CD4-positive, alpha-beta T cell treated with Interleukin-12 subunit alpha and Interleukin-12 subunit beta, for 1 hour (primary cell): ENCODE measurements at regions not wholly inside any gene's neighbourhood (a gene's known extent, or its start where the extent isn't known, plus 50 kb on each side); places are given as distances from the start of the nearest gene placed in this dataset.
"Not testable (repeated sequence)": the region's sequence is repeated elsewhere in the genome, so short reads cannot be mapped to it uniquely, and the experiment has no call there.

Experiments used
- DNase-seq: peaks from one replicate; pipeline ENCODE4 v3.0.0-alpha.2; 2020

DNA sequence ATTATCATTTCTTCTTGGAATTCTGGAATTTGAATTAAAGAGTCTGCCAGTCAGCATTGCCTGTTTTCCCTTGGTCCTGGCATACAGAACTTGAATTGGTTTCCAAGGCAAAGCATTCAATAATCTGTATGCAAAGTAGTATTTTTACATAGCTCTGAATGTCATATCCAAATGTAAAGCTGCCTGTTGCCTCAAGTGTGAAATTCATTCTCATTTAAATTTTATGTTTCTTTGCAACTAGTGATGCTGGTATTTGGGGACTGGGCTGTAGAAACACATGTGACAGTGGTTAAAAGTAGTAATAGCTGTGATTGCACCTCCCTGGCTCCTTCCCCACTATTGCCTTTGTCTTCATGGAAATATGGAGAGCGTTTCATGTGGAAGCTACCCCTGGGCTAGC, 743.9 kb upstream of the GOLIM4 start:
- no peak for DNase-seq

DNA sequence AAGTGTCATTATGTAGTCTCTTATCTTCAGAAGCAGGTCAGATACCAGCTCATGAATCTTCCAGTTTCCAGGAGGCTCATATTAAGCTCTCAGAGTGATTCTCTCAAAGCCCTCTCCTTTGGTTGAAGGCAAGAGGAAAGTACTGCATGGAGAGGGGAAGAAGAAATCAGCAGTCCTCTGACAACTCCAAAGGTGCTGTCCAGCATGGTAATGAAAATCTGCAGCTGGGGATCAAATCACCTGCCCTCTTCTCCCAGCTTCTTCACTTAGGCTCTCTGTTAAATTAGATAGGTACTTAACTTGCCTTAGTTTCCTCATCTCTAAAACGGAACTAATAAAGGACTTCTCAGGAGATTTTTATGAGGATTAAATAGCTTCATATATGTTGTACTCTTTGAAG, 738.8 kb upstream of the GOLIM4 start:
- no peak for DNase-seq

DNA sequence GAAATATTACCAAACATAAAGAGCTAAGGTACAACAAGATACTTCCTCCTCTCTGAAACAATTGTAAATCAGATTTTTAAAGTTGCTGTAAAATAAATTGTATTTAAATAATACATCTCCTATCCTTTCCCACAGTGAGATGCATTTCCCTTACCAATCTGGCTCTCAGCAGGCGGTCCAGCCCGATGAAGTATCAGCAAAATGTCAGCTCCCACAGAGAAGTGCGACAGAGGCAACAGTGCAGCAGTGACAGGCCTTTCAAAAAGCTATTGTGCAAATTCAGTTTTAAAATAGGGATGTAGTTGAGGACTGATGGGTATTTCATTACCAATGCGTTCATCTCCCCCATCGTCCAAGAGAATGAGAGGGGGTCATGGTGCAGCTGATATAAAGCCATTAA, 733.2 kb upstream of the GOLIM4 start:
- no peak for DNase-seq

DNA sequence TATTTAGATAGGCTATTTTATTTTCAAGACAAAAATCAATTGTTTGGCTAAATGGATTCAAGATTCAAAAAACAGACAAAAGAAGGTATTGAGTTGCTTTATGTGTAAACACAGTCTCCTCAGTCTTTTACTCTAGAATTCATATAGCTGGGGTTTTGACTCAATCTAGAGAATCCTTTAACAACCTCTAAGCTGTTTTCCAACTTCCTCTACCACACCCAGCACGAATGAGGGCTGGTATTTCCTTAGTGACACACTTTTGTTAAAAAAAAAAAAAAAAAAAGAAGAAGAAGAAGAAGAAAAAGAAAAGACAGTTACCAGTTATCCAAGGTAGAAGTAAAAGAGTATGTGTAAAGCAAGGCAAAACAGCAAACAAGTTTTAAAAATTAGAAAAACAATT, 732.8 kb upstream of the GOLIM4 start:
- no peak for DNase-seq

DNA sequence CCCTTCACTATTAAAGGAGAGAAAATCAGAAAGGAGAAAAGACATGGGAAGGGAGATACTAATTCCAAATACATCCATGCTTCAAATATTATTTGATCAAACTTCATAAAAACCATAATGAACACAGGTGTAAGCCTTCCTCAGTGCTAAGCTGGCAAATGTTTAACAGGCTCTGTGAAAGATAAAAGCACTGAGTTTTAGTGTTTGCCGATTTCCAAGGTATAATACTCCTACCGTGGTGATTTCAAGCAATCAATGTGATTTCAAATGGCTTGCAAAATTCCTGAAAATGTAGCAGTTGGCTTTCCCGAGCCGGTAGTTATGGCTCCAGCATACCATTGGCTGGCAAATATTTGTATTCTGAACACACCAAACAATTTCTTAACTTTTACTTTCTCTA, 732.3 kb upstream of the GOLIM4 start:
- DNase-seq, result no peak

DNA sequence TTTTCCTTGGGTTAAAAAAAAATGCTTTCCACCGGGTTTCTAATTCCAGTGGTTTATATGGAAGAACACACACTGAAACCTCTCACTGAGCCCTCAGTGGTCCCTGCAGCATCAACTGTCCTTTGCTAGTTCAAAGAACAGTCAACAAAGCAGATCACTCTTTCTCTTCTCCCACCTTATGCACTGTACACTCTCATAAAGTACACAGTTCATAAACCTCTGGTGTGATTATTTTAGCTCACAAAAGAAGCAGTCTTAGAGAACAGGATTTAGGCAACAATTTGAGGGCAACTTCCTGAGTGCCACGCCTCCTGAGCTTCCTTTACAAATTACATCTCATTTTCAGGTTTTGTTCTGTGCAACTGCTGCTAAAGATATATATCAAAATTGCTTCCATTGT, 728.4 kb upstream of the GOLIM4 start:
- DNase-seq, result no peak

DNA sequence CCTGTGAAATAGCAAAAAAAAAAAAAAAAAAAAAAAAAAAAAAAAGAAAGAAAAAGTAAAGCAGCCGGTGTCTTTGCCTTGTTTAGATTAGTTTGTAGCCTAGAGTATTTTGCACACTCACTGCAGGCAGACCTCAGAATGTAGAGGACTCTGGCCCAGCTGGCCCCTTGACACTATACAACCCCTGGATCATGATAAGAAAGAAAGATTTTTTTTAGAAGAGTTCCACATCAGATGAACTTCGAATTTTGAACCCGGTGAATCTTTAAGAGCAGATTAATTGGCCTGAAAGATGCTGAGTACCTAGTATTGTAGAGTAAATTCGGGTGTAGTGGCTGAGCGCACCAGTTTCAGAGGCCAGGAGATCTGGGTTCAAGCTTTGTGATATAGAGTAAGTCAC, 727.7 kb upstream of the GOLIM4 start:
- DNase-seq, result no peak

DNA sequence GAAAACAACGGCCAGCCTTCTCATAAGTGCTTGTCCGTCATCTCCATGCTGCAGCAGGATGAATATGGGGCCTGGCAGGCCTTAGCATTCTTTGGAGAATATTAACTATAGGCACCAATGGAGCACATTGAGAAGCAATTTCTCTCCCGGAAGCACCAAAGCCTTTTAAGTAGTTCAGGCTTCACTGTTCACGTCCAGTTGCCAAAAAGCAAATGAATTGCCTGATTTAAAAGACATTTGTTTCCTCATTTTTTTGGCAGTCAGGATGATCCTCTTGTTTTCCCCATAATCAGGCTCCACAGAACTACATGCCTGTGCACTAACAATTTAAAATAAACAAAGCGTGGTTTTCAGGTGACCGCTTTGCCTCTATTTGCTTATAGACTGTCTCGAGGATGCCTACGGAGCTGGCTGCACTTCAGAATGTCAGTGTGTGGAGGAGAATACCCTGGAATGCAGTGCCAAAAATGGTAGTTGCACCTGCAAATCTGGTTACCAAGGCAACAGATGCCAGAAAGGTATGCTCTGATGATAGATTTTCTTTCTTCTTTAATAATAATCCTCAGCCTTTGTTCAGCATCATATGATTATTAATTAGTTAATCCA, 725.2 kb upstream of the GOLIM4 start:
- no peak for DNase-seq

DNA sequence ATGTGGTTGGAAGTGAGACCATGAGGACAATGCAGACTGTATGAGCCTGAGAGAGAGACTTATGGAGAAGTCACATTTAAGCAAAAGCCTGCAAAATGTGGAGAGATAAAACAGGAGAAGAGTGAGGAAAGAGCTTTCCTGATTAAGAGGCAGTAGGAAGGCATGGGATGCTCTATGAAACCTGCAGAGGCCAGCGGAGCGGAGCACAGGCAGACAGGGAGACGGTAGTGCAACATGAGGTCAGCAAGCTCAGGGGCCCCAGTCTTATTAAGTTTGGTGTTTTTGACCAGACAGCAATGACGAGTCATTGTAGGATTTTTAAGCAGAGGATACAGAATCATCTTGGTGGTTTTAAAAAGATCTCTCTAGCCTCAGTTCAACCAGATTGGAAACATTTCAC, 721.5 kb upstream of the GOLIM4 start:
- no peak for DNase-seq

DNA sequence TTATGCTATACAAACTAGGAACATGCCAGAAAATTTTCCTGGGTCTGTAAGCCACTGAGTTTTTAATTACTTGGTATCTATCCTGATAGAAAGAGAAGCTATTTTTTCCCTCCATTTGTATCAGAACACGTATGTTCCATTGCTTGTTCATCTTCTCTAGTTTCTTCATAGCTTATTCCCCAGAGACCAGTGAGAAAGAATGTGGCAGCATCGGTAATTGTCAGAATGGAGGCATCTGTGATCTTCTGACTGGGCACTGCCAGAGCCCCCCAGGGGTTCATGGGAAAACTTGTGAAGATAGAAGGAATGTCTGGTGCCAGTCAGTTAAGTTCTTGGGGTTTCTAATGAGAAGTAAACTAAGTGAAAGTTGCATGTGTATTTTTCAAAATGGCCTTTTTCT, 720.2 kb upstream of the GOLIM4 start:
- DNase-seq, result no peak

DNA sequence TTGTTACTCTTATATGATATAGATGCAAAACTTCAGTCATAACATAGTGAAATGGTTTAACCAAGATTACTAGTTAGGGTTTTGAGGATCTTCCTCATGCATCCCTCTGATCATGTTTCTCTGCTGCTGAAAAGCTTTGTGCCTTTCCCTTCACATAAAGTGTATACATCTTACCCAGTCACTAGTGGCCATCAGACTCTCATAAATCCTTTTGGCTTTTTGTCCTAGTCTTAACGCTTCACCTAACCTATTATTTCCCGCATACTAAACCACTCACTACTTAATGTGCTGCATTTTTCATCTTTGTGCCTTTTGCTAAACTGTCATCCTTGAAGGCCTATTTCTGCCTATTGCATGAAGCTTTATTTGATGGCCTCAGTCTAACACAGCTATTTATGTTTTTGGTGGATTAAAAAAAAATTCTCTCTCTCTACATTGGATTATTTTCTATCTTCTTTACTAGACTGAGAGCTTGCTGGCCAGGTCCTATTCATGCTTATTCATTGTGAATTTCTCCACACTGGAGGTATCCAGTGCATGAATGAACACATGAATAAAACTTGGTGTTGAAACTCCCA, 717.6 kb upstream of the GOLIM4 start:
- no peak for DNase-seq

DNA sequence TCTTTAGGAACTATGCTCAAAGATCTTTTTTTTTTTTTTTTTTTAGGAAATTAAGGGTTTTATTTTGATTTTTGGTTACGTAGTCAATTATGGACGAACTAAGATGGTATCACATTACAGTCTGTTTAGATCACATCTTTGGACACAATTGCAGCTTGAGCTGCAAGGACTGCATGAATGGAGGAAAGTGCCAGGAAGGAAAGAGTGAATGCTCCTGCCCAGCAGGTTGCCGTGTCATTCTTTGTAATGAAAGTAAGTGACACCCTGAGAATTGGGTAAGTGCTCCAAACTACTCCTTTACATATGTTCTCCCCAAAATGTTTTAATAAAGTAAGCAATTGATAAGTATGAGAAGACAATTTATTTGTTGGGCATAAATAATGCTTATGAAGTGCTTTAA, 716.5 kb upstream of the GOLIM4 start:
- no peak for DNase-seq

DNA sequence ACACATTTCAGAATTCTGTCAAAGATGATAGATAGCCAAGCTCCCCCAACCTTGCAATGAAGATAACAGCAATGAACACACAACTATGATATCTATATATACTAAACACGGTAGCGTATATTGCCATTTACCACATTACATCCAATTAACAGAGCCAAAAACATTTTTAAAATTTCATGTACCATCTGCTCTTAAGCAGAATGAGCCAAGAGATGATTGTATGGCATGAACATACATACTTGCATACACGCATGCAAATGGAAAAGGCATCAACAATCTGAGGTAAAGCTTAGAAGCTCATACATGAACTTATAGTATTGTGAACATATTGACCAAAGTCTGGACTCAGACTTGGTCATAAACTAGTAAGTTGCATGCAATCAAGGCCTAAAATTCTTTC, 712.9 kb upstream of the GOLIM4 start:
- no peak for DNase-seq

DNA sequence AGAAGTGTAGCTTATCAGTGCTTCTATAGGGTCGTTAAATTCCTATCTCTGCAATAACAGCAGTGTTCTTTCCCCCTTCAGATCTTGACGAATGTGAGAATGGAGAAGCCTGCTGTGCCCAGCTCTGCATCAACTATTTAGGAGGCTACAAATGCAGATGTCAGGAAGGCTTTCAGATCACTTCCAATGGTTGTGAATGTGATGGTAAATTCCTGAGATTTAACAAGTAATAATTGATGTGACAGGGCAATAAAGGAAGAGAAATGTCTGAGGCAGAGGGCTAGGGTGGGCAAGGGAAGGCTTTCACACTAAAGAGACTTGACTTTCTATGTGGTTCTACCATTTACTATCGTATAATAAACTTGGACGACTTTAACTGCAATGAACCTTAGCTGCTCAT, 711.7 kb upstream of the GOLIM4 start:
- no peak for DNase-seq

DNA sequence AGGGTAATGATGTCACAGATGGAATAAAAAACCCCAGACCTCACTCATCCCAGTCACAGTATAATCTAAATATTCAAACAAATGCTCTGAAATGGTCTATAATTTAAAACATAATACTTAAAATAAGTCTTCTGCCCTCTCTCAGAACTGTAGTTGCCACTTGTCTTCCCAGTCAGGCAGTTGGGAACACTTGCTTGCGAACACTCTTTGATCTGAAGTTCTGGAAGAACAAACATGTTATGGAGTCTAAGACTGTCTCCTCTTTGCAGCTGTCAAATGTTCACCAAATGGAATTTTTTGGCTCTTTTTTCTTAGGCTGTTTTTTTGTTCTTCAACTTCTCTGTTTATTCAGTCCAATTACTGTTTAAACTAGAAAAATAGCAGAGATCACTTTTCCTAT, 711.1 kb upstream of the GOLIM4 start:
- no peak for DNase-seq

DNA sequence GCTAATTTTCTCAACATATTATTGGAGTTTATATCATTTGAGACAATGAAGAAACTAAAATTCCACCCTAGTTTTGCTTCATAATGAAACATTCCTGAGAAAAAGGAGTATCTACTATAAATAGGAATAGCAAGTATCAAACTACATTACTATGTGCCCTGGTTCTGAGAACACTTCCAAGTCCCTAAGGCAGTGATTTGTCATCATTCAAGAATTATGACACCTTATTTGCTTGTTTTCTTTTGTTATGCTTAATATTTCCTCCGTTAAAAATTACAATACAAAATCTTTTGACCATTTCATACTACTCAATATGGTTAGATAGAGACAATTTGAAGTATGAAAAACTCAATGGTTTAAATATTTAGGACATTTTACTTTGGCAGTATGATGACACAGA, 707.8 kb upstream of the GOLIM4 start:
- DNase-seq, result no peak

DNA sequence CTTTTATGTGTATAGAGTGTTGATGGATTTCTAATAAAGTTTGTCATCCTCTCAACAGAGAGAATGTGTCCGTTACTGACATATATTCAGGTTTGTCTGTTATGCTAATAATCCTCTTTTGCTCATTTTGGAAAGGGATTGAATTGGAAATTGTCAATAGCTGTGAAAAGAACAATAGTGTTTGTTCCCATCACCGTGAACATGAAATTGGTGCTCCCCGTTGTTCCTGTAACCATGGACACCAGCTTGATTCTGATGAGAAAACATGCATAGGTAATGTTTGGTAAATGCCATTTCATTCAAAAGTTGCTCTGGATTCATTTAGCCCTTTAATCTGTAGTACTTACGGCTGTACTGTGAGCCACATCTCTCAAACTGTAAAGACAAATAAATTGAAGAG, 707.0 kb upstream of the GOLIM4 start:
- DNase-seq, result no peak

DNA sequence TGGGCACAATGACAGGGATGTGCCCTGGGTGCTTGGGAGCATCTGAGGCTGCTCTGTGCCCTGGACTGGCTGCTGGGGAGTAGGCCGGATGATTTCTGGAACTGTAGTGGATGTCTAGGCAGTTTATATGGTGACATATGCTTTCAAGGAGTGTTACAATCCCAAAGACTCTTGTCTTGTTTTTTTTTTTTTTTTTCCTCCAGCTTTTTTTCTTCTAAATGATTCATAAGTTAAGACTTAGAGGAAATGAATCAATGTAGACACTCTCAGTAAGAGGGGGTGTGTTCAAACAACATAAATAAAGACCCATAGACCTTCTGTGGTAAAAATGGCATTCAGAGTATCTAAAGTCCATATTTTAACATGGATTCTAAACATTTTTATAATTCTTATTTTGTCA, 706.1 kb upstream of the GOLIM4 start:
- no peak for DNase-seq

DNA sequence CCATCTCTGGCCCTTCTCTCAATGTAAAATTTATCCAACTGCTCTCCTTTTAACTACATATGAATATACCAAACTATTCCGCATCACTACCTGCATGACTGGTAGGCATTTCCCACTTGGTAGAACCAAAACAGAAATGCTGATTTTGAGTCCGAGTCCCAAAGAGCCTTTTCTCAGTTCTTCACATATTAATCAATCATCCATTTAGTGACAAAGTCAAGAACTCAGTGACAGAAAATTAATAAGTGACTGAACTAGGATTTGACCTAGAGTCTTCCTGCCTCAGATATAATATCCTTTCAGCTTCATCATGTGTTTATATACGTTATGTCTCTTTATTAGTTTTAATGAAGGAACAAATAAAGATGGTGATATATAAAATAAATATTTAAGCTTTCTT, 700.6 kb upstream of the GOLIM4 start:
- DNase-seq, result no peak

DNA sequence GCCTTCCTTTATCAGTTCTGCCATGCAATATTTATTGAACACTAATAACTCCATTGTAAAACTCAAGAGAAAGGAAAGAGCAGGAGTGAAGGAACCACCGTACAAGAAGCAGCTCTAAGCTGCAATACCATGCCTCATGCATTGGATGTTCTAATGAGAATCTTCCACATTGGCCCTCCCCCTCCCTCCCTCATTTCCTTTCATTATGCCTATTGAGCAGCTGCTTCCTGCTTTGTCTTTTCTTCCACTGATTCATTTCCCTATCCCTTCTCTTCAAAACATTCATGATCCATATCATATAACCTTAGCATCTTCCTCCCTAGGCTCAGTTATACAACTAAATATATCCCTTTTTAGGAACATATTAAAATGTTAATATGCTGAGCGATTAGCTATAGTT, 698.7 kb upstream of the GOLIM4 start:
- no peak for DNase-seq

DNA sequence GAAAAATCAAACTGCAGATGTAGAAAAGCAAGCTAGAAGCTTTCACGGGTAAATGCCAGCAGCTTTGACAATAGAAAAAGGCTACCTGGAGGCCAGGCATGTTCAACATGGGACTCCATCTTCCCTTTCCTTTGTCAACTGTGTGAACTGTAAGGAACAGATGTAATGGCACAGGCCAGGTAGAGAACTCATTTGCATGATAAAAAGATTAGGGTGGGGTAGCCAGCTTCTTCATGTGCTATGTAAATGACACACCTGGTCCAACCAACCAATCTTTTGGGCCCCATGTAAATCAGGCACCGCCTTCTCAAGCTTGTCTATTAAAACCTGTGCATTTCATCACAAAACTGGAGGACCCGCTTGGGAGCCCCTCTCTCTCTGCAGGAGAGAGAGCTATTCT, 686.5 kb upstream of the GOLIM4 start:
- no peak for DNase-seq

DNA sequence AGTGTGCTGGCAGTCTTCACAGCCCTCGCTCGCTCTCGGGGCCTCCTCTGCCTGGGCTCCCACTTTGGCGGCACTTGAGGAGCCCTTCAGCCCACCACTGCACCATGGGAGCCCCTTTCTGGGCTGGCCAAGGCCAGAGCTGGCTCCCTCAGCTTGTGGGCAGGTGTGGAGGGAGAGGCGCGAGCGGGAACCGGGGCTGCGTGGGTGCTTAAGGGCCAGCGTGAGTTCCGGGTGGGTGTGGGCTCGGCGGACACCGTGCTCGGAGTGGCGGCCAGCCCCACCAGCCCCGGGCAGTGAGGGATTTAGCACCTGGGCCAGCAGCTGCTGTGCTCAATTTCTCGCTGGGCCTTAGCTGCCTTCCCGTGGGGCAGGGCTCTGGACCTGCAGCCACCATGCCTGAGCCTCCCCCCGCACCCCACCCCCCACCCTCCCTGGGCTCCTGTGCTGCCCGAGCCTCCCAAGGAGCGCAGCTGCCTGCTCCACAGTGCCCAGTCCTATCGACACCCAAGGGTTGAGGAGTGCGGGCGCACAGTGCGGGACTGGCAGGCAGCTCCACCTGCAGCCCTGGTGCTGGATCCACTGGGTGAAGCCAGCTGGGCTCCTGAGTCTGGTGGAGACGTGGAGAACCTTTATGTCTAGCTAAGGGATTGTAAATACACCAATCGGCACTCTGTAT, 684.4 kb upstream of the GOLIM4 start:
- DNase-seq, result not testable (repeated sequence)

DNA sequence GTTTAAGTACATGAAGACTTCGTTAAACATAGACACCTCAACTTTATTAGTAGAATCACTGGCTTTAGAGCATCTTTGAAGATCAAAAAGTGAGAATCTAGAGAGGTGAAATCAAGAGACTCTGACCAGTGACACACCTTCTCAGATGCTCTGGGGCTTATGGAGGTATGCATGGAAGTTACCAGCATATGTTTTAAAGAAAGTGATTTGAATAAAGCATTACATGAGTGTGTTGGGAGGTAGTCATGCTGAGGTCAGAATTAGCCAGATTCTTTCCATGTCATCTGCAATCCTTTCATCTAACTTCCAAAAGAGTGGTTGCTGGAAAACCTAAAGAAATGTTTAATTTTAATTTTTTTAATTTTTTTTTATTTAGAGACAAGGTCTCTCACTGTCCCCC, 658.0 kb upstream of the GOLIM4 start:
- no peak for DNase-seq

DNA sequence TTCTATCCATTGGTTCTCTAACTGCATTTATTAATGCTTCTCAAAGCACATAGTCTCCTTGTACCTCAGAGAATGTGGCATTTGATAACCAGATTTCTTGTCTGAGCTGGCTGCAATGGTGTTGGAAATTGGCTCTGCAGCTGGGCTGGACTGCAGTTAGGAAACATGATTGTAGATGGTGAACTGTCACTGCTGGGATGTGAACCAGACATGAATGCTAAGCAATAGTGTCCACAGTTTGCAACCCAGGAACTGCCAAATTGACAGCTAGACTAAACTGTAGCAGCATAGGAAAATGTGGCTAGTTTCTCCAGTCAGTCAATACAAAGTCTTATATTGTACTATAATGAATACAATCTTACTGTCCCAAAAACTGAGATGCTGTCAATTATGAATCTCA, 656.6 kb upstream of the GOLIM4 start:
- DNase-seq, result no peak

DNA sequence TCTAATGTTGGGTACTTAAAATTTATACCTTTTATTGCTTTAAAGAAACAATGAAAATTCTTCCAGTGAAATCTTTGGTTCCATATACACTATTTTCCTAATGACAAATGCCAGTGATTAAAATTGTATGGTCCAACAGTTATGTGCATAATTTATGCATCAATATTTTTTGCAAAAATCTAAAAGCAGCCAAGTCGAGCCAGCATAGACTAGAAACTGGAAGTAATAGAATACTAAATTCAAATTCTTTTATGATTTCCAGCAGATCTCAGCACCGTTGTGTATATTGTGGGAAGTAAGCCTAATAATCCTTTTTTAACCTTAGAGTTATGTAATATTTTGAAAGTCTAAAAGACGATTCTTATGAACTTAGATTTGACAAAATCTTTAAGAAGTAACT, 652.0 kb upstream of the GOLIM4 start:
- no peak for DNase-seq
